ENCODE measurements at regions not wholly inside any gene's neighbourhood (a gene's known extent, or its start where the extent isn't known, plus 50 kb on each side); places are given as distances from the start of the nearest gene placed in this dataset.

DNA sequence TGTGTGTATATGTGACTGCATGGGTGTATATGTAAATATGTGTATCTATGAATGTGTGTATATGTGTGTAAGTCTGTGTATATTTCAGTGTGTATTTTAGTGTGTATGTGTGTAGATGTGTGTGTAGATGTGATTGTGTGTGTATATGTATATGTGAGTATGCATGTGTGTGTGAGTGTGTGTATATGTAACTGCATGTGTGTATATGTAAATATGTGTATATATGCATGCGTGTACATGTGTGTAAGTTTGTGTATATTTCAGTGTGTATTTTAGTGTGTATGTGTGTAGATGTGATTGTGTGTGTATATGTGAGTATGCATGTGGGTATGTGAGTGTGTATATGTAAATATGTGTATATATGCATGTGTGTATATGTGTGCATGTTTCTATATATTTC lies 169.9 kb downstream of the MN1 start:
- H3K27ac ChIP-seq, result no peak overlapping the region
- no peak for TF ChIP-seq POLR2A (IDR thresholded peaks at IDR 0.05)
- TF ChIP-seq, protein P1, sequence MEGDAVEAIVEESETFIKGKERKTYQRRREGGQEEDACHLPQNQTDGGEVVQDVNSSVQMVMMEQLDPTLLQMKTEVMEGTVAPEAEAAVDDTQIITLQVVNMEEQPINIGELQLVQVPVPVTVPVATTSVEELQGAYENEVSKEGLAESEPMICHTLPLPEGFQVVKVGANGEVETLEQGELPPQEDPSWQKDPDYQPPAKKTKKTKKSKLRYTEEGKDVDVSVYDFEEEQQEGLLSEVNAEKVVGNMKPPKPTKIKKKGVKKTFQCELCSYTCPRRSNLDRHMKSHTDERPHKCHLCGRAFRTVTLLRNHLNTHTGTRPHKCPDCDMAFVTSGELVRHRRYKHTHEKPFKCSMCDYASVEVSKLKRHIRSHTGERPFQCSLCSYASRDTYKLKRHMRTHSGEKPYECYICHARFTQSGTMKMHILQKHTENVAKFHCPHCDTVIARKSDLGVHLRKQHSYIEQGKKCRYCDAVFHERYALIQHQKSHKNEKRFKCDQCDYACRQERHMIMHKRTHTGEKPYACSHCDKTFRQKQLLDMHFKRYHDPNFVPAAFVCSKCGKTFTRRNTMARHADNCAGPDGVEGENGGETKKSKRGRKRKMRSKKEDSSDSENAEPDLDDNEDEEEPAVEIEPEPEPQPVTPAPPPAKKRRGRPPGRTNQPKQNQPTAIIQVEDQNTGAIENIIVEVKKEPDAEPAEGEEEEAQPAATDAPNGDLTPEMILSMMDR (IDR thresholded peaks at IDR 0.05), result no peak
- no peak overlapping the region for H3K4me3 ChIP-seq
- no peaks in the 10 kb centered on the region for H3K9me3 ChIP-seq
- H3K27me3 ChIP-seq, result no peaks in the 10 kb centered on the region
- H3K36me3 ChIP-seq, result no peaks in the 10 kb centered on the region
- H3K4me1 ChIP-seq, result no peaks in the 10 kb centered on the region
- no peak for DNase-seq

DNA sequence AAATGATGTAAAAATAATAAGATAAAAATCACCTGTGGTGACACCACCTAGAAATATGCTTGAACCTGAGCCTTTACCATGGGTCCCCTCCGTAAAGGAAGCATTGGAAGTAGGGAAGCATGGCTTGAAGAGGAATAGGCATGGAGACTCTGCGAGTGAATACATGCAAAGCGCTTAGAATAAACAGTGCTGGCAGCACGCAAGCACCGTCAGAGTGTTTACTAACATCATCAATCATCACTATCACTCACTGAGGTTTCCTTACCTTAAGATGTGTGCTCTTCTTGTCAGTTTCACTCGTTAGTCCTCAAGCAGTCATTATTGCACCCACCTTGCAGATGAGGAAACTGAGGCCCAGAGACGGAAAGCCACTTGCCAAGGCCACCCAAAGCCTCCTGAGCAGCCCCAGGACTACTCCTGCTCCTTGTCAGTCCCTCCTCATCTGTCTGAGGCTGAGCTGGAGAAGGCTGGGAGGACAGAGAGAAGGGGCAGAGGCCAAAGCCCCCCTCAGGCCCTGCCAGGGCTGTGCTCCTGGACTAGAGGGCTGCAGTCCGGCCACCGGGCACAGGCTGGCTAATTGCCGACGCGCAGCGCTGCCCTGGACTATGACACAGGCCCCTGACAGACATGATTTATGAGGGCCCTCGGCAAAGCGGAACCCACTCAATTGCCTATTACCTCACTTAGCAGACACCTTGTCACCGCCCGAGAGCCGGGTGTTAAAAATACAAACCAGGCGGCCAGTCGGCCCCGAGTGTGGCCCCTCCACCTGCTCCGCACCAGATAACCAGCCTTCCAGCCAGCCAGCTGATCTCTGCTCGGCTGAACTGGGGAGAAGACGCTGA lies 168.9 kb downstream of the MN1 start:
- no peaks in the 10 kb centered on the region for H3K27me3 ChIP-seq
- DNase-seq, result no peak
- H3K9me3 ChIP-seq, result no peaks in the 10 kb centered on the region
- no peak overlapping the region for H3K4me3 ChIP-seq
- no peak overlapping the region for H3K27ac ChIP-seq
- TF ChIP-seq POLR2A (IDR thresholded peaks at IDR 0.05), result no peak
- TF ChIP-seq, protein P1 (IDR thresholded peaks at IDR 0.05), result no peak
- H3K4me1 ChIP-seq, result no peaks in the 10 kb centered on the region
- H3K36me3 ChIP-seq, result no peaks in the 10 kb centered on the region

DNA sequence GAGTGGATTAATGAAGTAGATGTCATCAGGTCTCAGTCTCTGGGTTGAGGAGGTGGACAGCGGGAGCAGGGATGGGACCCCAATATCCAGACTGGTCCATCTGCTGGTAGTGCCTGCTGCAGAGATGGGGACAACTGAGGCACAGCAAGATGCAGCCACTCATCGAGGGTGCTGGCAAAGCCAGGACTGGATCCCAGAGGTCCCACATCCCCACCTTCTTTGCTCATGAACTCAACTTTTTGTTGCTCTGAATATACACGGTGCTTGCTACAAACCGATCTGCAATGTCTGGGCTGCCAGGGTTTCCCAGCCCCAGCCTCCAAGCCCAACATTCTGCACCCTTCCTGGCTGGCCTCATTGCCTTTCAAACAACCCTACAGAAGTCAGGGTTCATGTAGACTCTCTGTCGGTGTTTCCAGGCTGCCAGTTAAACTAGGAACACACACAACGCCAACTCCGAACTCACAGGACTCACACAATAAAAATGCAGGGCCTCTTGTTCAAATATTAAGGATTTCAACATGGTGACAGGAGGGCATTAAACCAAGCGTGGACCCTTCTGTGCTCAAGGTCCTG lies 168.2 kb downstream of the MN1 start:
- Histone ChIP-seq H3K4me3 (no peak overlapping the region), H3K4me1 (no peaks in the 10 kb centered on the region), H3K27me3 (no peaks in the 10 kb centered on the region), H3K9me3 (no peaks in the 10 kb centered on the region), H3K27ac (no peak overlapping the region), H3K36me3 (no peaks in the 10 kb centered on the region)
- TF ChIP-seq, protein P1 (IDR thresholded peaks at IDR 0.05), result no peak
- no peak for TF ChIP-seq POLR2A (IDR thresholded peaks at IDR 0.05)
- DNase-seq, result no peak

DNA sequence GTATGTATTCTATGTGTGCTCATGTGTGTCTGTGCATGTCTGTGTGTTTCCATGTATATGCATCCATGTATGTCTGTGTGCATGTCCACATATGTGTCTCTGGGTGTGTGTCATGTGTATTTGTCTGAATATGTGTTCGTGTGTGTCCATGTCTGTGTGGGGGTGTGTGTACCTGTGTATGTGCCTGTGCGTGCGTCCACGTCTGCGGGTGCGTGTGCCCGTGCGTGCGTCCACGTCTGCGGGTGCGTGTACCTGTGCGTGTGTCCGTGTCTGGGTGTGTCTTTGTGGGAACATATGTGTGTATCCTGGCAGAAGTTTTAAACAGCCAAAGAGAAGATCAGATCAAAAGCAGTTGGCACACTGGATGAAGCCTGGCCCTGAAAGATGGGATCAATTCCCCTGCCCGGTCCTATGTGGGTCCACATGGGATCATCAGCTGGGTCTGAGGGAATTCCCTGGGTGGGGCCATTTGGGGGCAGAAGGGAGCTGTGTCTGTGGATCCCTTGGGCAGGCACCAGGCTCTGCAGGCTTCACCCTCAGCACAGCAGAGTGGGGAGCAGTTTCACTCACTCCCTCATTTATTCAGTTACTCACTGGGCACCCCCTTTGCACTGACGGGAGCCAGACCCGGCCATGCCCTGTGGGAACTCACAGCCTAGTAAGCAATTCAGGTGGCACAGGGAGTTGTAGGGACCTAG lies 167.4 kb downstream of the MN1 start:
- H3K4me1 ChIP-seq, result no peaks in the 10 kb centered on the region
- no peak for DNase-seq
- no peak overlapping the region for H3K27ac ChIP-seq
- H3K4me3 ChIP-seq, result no peak overlapping the region
- no peak for TF ChIP-seq POLR2A (IDR thresholded peaks at IDR 0.05)
- TF ChIP-seq, protein P1 (IDR thresholded peaks at IDR 0.05), result no peak
- no peaks in the 10 kb centered on the region for H3K36me3 ChIP-seq
- no peaks in the 10 kb centered on the region for H3K9me3 ChIP-seq
- H3K27me3 ChIP-seq, result no peaks in the 10 kb centered on the region

DNA sequence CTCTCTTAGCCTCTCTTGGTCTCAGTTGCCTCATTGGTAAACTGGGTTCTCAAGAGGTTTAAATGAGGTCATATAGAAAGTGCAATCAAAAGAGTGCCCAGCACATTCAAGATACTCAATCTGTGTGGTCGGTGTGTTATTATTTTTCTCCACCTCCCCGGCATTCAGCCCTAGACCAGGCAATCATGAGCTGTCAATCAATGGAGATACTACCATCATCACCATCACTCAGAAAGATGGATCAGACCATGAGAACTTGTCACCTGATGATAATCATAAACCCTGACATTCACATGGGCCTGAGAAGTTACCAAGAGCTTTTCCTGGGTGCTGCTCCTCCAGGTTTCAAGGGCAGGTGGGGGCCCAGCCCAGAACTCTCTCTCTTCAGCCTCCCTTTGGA lies 166.1 kb downstream of the MN1 start:
- TF ChIP-seq, protein P1 (IDR thresholded peaks at IDR 0.05), result no peak
- no peak for TF ChIP-seq POLR2A (IDR thresholded peaks at IDR 0.05)
- no peaks in the 10 kb centered on the region for H3K27me3 ChIP-seq
- no peaks in the 10 kb centered on the region for H3K9me3 ChIP-seq
- H3K4me1 ChIP-seq, result no peaks in the 10 kb centered on the region
- DNase-seq, result no peak
- no peaks in the 10 kb centered on the region for H3K36me3 ChIP-seq
- H3K27ac ChIP-seq, result no peak overlapping the region
- H3K4me3 ChIP-seq, result no peak overlapping the region

Measured in Peyer's patch (tissue), 4 donors.